GM19328 (cell line): ENCODE measurements at regions not wholly inside any gene's neighbourhood (a gene's known extent, or its start where the extent isn't known, plus 50 kb on each side); places are given as distances from the start of the nearest gene placed in this dataset.
"Not testable (repeated sequence)": the region's sequence is repeated elsewhere in the genome, so short reads cannot be mapped to it uniquely, and the experiment has no call there.

Experiments used
- ATAC-seq: cut with Tn5 transposase; IDR thresholded peaks from one replicate; pipeline ENCODE4 v1.9.1; 2021; ENCODE audit warnings: mild to moderate bottlenecking, moderate library complexity; ENCODE audit not compliant: unreplicated experiment

DNA sequence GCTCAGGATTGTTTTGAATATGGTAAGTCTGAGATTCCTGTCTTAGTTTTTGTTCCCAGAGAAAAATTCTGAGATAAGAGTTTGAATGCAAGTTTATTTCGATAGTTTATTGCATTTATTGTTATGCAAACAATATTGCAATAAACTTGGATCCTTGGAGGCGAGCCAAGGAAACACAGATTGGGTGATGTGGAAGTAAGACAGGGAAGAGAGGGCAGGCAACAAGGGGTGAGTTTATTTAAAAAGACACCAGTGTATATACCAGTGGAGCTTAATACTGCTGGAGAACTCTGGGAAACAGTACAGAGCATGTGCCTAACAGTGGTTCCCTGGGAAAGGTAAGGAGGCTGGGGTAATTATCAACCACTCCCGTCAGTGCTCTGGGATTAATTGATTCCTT is 87.5 kb upstream of the NEDD4L start:
- ATAC-seq = no peak

DNA sequence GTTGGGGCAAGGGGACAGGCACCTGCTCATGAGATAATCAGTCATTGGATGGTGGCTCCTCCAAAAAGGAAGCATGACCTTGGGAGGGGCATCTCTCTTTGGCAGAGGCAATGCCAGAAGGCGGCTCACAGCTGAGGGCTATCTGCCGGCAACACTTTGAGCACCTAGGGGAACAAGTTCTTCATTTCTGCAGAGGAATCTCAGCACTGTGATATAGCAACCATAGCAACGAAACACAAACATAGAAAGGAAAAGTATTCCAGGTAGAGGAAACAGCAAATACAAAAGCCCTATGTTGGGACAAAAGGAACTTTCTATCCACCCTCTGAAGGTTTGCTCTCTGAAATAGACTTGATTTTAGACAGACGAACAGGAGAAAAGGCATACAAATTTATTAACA is 89.1 kb upstream of the NEDD4L start:
- no peak for ATAC-seq

DNA sequence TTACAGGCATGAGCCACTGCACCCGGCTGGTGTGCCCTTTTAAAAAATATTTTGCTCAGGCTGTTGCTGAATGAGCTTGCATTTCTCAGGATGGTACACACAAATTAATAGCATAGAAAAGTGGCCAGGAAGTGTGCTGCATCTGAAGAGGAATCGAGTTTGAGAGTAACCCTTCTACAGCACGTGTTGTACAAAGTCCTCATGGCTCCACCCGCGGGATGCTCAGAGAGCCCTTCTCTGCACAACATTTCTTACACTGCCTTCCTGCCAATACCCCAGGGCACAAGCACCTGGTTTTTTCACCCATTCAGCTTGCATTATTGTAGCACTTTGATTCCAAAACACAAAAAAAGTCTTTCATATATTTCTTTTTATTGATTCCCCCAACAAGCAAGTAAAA is 90.1 kb upstream of the NEDD4L start:
- no peak for ATAC-seq

DNA sequence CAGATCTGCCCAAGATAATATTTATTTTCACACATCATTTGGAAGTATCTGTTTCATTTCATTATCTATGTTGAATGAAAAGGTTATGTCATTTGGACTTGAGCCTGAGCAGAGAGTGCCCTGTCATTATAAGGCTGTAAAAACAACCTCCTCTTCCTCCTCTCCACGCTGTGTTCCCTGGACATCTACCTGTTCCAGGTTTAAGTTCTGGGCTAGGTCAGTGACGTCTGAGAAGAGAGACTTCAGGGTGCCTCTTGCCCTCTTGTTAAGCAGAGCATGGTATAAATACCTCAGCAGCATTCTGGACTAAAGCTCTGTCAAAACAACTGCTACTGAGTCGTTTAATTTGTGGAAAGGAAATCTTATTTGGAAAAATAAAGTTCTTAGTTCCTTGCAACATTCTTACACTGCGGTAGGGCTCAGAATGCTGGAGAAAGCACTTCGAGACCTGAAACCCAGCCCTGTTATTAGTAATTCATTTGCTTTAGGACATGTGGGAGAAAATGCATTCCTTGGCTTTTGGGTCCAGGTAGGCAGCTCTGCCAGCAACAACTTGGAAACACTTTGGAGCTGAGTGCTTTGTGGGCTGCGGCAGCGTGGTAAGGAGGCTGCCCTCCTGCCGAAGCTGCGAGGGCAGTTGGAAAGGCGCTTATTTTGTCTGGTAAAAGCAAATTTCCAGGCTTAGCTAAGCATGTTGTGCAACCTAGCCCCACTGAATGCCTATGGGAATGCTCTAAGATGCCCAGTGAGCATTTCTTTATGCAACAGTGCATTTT is 91.8 kb upstream of the NEDD4L start:
- ATAC-seq = no peak

DNA sequence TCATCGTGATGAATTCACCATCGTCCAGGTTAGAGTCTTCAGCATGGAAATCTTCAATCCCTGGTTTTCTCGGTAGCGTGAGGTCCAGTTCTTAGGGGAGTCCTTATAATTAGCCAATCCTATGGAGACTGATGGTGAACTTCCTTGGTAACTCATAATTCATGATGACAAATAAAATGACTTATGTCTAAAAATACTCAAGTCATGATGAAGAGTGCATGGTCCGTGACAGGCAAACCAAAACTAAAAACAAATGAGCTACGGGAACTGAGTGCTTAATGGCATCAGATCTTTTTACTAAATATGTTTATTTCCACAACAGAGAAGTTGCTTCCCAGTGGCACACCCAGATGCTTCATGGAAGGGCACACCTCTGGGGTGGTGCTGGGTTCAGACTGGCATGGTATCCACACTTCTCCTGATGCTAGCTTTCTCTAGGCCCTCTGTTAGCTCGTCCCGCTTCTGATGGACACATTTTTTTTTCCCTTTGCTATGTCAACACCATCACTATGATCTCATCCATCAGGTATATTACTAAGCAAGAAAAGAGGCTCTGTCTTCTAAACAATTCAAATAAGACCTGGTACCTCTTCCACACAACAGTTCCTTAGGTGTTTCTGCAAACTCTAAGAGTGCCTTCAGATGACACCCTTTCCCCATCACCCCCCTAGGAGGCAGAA is 92.8 kb upstream of the NEDD4L start:
- no peak for ATAC-seq

DNA sequence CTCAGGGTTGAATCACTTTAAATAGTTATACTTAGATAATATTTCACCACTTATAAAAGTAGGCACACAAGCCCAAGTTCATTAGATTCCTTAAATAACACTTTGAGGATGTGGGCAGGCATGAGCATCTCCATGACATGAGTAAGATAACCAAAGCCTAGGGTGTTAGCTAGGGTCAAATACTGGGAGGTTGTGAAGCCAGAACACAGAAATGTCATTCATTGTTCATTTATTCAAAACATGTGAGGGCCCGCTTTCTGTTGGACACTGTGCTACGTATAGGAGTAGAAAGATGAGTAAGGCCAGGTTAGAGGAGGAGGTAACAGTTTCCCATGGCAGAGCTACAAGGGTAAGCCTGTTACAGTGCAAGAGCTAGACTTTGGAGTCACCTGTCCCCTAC is 93.5 kb upstream of the NEDD4L start:
- ATAC-seq = no peak

DNA sequence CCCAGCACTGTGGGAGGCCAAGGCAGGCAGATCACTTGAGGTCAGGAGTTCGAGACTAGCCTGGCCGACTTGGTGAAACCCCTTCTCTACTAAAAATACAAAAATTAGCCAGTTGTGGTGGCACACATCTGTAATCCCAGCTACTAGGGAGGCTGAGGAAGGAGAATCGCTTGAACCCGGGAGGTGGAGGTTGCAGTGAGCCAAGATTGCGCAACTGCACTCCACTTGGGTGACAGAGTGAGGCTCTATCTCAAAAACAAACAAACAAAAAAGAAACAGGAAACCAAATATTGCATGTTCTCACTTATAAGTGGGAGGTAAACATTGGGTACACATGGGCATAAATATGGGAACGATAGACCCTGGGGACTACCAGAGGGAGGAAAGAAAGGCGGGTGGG is 94.7 kb upstream of the NEDD4L start:
- ATAC-seq = not testable (repeated sequence)

DNA sequence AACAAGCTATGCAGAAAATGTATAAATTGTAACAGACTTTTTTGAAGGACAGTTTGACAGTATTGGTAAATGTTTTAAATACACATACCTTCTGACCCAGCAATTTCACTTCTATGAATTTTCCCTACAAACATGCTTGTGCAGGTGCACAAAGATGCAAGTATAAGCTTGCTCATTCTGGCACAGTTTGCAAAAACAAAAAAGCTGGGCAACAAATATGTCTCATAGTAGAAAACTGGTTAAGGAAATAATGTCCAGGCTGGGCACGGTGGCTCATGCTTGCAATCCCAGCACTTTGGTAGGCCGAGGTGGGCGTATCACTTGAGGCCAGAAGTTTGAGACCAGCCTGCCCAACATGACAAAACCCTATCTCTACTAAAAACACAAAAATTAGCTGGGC is 96.9 kb upstream of the NEDD4L start:
- ATAC-seq = no peak

DNA sequence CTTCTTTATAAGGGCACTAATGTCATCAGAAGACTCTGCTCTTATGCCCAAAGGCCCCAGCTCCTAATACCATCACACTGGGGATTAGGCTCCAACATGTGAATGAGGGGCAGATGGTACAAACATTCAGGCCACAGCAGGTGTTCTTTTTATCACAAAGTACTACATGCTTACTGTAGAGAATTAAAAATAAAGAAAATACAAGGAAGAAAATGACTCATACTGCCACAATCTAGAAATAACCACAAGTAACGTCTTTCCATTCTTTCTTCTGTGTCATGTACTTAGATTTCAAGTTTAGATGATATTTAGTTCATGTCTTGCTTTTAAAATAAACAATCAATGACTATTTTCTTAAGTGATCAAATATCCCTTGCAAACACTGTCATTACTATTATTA is 100.3 kb upstream of the NEDD4L start:
- ATAC-seq = no peak

DNA sequence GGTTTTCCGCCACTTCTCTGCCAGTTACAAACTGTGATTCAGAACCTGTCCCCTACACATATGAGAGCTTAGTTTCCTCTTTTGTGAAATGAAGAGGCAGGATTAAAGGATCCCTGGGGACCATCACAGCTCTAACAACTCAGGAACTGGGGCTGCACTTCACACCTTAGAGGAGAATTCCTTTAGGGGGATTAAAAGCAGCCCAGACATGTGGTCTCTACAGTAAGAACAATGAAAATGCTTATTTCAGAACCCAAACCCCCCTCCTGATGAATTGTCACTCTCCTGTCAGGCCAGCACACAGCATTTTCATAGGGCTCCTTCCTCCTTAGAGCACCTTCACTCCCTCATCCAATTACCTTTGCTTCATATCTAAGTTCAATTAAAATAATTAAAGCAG is 101.5 kb upstream of the NEDD4L start:
- no peak for ATAC-seq

DNA sequence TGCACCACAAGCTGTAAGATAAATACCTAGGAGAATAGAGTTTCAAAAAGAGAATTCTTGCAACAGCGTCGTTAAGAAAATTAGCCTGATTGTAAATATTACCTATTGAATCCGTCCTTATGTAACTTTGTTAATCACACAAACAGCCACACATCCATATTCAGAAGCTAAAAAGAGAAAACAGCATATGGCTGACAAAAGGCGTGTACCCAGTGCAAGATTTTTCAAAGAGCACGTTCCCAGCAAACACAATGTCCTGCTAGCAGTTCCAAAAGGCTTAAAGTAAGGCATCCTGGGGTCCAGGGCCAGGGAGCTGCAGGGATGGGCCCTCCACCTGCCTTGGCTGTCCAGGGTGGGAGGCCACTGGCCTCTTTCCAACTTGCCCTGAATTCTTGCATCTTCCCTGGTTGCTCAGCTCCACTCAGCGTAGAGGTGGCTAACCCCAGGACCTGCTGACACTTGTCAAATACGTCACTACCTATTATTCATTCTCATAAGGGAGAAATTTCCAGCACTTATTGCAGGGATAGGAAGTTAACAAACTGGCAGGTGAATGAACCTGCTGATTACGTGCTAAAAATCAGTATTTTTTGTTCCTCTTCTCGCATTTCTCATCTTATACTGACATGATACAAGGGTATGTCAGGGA is 102.1 kb upstream of the NEDD4L start:
- no peak for ATAC-seq

DNA sequence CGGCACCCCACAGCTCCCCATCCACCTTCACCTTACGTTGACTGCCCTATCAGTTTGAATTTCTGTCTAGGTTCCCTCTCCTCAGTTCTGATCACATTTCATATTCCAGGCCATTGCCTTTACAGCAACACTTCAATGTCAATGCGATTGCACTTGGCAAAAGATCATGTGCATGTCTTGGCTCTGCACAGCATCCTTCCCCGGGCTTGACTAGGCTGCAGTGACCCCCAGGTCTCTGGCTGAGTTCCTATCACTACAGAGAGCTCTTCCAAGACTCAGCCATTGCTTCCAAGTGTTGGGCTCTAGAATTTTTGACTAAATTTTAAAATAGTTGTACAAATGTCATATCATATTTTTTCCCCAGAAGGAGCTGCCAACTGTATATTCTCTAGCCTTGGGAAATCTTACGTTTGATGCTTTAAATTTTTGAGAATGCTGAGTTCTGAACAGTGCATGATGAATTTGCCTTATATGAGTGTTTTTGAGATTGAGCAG is 103.8 kb upstream of the NEDD4L start:
- ATAC-seq = no peak

DNA sequence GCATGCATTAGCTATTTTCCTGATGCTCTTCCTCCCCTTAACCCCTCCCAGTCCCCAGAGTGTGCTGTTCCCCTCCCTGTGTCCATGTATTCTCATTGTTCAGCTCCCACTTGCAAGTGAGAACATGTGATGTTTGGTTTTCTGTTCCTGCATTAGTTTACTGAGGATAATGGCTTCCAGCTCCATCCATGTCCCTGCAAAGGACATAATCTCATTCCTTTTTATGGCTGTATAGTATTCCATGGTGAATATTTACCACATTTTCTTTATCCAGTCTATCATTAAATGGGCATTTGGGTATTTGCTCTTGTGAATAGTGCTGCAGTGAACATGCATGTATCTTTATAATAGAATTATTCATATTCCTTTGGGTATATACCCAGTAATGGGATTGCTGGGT is 109.7 kb upstream of the NEDD4L start:
- not testable (repeated sequence) for ATAC-seq

DNA sequence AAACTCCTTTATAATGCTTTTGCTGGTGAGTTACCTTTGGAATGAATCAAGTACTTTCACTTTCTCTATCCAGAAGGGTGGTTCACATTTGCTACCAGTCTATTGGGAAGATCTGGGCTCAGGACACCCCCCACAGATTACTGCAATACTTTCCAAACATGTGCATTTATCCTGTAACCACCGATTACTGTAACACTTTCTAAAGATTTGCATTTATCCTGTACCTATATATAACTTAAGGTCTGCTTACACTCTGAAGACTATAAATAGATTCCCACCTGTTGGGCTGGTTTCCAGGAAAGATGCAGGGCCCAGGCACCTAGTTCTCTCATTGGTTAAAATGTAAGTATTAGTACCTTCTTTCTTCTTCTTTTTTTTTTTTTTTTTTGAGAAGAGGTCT is 113.0 kb upstream of the NEDD4L start:
- peak; percentile 78 for ATAC-seq

DNA sequence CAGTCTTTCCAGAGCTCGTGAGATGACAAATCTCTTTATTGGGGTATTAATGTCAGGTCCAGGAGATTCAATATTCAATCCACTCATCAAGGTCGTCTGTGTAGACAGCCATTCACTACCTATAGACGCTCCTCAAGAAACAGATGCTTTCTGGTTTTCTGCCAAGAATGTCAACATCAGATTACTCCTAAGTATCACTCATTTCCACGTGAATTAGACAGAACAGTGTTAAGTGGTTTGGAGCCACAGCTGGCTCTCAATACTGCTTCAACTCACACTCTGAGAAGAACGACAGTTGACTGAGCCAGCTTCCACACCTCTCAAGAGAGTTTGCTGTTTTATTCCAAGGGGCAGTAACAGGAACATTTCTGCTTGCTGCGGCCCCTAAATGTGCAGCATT is 113.5 kb upstream of the NEDD4L start:
- no peak for ATAC-seq

DNA sequence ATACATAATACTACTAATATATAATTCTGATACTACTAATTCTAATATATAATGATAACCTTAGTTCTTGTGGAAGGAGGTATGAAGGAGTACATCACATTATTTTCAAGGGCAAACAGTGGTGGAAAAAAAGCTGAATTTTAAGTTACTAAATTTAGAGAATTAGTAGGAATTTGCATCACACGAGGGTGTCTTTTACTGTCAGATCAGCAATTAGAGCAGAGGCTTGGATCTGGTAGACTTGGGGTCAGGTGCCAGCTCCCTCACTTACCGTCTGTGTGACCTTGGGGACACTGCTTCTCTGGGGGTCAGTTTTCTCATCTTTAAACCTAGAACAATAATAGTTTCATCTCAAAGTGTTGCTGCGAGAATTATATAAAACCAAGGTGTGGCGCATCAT is 114.1 kb upstream of the NEDD4L start:
- no peak for ATAC-seq

DNA sequence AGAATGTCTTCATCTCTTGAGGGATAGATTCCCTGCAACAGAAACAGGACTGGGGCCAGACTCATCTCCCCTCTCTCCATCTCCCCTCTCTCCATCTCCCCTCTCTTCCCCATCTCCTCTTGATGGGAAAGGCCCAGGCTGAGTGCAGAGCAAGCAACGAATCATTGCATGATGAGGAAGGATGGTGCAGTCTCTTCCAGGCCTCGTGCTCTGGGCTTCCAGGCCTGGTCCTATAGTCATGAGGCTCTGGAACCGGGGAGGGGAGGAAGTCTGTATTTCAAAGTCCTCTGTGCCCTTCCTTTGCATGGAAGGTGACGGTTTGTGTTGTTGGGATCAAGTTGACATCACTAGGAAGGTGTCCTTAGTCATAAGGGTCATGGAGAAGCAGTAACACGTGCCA is 115.6 kb upstream of the NEDD4L start:
- ATAC-seq = no peak

DNA sequence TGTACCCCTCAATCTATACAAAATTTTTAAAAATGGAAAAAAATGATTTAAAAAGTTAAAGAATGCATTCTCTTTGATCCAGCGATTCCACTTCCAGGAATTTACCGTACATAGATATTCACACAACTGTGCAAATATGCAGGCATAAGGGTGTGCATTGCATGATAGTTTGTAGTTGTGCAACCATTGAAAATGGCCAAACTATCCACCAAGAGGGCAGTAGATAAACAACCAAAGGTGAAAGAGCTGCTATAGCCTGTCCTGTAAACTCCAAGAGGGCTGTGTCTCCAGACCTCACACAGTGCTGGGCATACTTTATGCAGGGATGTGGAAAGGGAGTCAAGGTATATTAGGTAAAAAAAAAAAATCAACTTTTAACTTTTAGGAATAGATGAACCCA is 116.5 kb upstream of the NEDD4L start:
- ATAC-seq = no peak

DNA sequence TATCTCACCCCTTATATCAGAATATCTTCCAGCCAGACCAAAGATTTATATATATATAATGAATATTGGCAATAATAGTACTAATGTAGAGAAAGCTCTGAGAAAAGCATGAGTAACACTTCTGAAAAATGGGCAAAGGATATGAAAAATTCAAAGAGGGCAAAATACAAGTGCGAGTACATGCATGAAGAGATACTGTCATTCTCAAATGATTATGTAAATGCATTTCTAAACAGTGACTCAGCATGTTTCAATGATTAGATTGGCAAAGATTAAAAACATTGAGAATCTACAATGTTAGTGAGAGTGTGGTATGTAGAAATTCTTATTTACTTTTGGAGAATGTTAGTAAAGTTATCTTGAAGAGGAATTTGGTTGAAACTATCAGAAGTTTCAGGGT is 118.3 kb upstream of the NEDD4L start:
- no peak for ATAC-seq

DNA sequence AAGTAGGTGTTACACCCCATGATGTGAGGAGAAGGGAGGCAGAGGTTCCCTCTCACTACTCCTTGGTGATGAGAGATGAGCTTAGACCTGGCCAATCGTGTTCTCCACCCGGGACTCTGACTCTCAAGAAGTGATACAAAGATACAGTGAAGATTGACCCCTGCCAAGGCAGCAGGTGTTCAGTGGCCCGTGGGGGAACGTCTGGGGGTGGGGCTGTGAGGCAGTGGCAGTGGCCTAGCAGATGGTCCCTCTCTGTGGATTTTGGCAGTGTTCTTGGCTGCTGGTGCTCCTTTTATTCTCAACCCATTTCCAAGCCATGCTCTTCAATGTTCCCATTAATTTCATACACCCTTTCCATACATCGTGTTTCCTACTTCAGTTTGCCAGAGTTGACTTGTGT is 120.4 kb upstream of the NEDD4L start:
- no peak for ATAC-seq

DNA sequence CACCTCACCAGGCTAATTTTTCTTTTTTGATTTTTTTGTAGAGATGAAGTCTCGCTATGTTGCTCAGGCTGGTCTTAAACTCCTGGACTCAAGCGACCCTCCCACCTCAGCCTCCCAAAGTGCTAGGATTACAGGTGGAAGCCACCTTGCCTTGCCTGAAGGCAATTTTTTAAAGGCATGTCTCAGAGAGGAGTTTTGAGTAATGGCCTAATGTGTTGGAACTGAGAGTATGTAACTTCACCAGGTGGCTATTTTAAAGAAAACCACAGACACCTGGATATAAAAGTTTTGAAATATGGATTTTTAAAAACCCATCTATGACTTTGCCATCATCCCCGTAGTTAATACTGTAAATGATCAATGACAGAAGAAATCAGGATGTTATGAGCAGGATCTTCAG is 119.8 kb upstream of the ATP8B1 start:
- no peak for ATAC-seq

DNA sequence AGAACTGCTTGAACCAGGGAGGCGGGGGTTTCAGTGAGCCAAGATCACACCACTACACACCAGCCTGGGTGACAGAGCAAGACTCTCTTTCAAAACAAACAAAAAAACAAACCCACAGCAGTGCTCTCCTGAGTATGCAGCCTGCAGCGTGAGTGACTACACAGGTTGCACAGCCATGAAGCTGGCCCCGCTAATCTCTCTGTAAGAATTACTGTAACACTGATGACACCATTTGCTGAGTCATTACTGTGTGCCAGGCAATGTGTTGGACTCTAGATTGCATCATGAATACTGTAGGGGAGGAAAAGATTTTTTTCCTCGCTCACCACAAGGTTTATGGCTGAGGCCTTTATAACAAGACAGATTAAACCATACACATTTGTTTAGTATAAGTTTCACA is 118.6 kb upstream of the ATP8B1 start:
- no peak for ATAC-seq
